GM12878 (cell line): ENCODE measurements at regions not wholly inside any gene's neighbourhood (a gene's known extent, or its start where the extent isn't known, plus 50 kb on each side); places are given as distances from the start of the nearest gene placed in this dataset.

Source experiments
- ATAC-seq: fragments of 200-7000 bp; cut with Tn5 transposase; 3 replicates; pipeline ENCODE4 v1.9.1; 2020; ENCODE audit warnings: mild to moderate bottlenecking, moderate library complexity
- BruUV-seq: library from RNA; stranded (reverse); fragments of 400-500 nt; replicated peaks from 2 replicates; lab custom pipeline; 2021; lab: Mats Ljungman, UMichigan
- CTCF ChIA-PET: fragments of 300-600 bp; sonication (Branson Sonifier 250); formaldehyde crosslinking; extraction: SDS; loops from one replicate; lab custom pipeline; 2021; ENCODE audit warnings: inconsistent platforms; lab: Yijun Ruan, JAX
- POLR2A ChIA-PET: fragments of 350-600 bp; formaldehyde crosslinking; extraction: SDS; loops from one replicate; lab custom pipeline; 2021; ENCODE audit warnings: inconsistent platforms; lab: Charles Lee
- RAD21 ChIA-PET: fragments of 300-600 bp; sonication (Branson Sonifier 250); formaldehyde crosslinking; loops from one replicate; lab custom pipeline; 2023; ENCODE audit warnings: antibody characterized with exemption; ENCODE audit not compliant: unreplicated experiment; lab: Charles Lee
- SMC1A ChIA-PET: fragments of 300-600 bp; sonication (Branson Sonifier 250); formaldehyde crosslinking; loops from one replicate; lab custom pipeline; 2023; ENCODE audit not compliant: unreplicated experiment, uncharacterized antibody; lab: Charles Lee
- DNase-seq: peaks from one replicate; pipeline ENCODE4 v3.0.0-alpha.2; 2011; ENCODE audit warnings: low read depth, low spot score
- FAIRE-seq: peaks from 3 replicates; lab custom pipeline; 2011; peaks lifted over from hg19 to GRCh38; lab: Jason Lieb, UNC
- H2AFZ ChIP-seq: 2 replicates; pipeline ENCODE4 v1.6.0; 2011; ENCODE audit warnings: low read depth, low read length, control low read depth; ENCODE audit not compliant: control insufficient read depth
- H3K27ac ChIP-seq: 2 replicates; pipeline ENCODE4 v1.5.1; 2011; ENCODE audit warnings: control low read depth; ENCODE audit not compliant: control insufficient read depth, insufficient read depth
- H3K27me3 ChIP-seq, 2 experiments: replicated peaks in 1 of 2; 2 replicates each; pipeline versions ENCODE4 v1.6.0 to v1.6.1; 2011; ENCODE audit warnings: low read length in 1 of 2; ENCODE audit not compliant: control insufficient read depth in 2 of 2, insufficient read depth in 2 of 2
- H3K36me3 ChIP-seq, 2 experiments: 2 replicates each; pipeline ENCODE4 v1.5.1; 2011; ENCODE audit warnings: low read length in 1 of 2; ENCODE audit not compliant: control insufficient read depth in 2 of 2, insufficient read depth in 2 of 2
- H3K4me1 ChIP-seq: 2 replicates; pipeline ENCODE4 v1.6.1; 2011; ENCODE audit warnings: mild to moderate bottlenecking, low read length, moderate library complexity, mixed read lengths; ENCODE audit not compliant: control insufficient read depth, insufficient read depth
- H3K4me2 ChIP-seq: 2 replicates; pipeline ENCODE4 v1.6.0; 2011; ENCODE audit warnings: control low read depth; ENCODE audit not compliant: control insufficient read depth, insufficient read depth
- H3K4me3 ChIP-seq: fragments of 200-600 bp; sonication (generic); 2 replicates; pipeline ENCODE4 v1.5.1; 2016
- H3K79me2 ChIP-seq: 2 replicates; pipeline ENCODE4 v1.6.0; 2011; ENCODE audit warnings: low read length; ENCODE audit not compliant: control insufficient read depth, insufficient read depth
- H3K9ac ChIP-seq: 2 replicates; pipeline ENCODE4 v1.8.0; 2011; ENCODE audit warnings: low read length, control low read depth, mixed read lengths; ENCODE audit not compliant: control insufficient read depth, insufficient read depth
- H3K9me3 ChIP-seq: replicated peaks from 3 replicates; pipeline ENCODE4 v1.5.1; 2011; ENCODE audit warnings: mild to moderate bottlenecking, low read length; ENCODE audit not compliant: control insufficient read depth, insufficient read depth
- H4K20me1 ChIP-seq: 2 replicates; pipeline ENCODE4 v1.6.0; 2011; ENCODE audit not compliant: control insufficient read depth, insufficient read depth
- ATF3 ChIP-seq: IDR thresholded peaks from 2 replicates; pipeline ENCODE4 v1.6.1; 2011; ENCODE audit warnings: low read depth, mild to moderate bottlenecking, low read length, moderate library complexity, borderline replicate concordance; ENCODE audit errors: extremely low read depth
- BCL11A ChIP-seq: IDR thresholded peaks from 2 replicates; pipeline ENCODE4 v1.6.1; 2011; ENCODE audit warnings: low read depth, low read length
- CEBPB ChIP-seq, 2 experiments: fragments of 150-350 bp in 1 of 2; IDR thresholded peaks; 2 replicates each; pipeline ENCODE4 v1.6.1; 2012 to 2014; ENCODE audit warnings: low read depth in 2 of 2, low read length in 2 of 2, borderline replicate concordance in 1 of 2, inconsistent platforms in 1 of 2
- DPF2 ChIP-seq: fragments of 450-650 bp; IDR thresholded peaks from 2 replicates; pipeline ENCODE4 v1.6.1; 2017; ENCODE audit warnings: mild to moderate bottlenecking
- HCFC1 ChIP-seq: fragments of 150-350 bp; IDR thresholded peaks from 2 replicates; pipeline ENCODE4 v1.6.1; 2014; ENCODE audit warnings: low read length
- NBN ChIP-seq: fragments of 450-650 bp; IDR thresholded peaks from 2 replicates; pipeline ENCODE4 v1.6.1; 2016
- NFYB ChIP-seq: IDR thresholded peaks from 2 replicates; pipeline ENCODE4 v1.6.1; 2011; ENCODE audit warnings: low read depth, mild to moderate bottlenecking, low read length, improper control_type of control experiment, moderate library complexity; ENCODE audit not compliant: insufficient read depth
- PML ChIP-seq: IDR thresholded peaks from 2 replicates; pipeline ENCODE4 v1.6.1; 2012; ENCODE audit warnings: low read length, inconsistent platforms
- RELA ChIP-seq: fragments of 450-650 bp; IDR thresholded peaks from 2 replicates; pipeline ENCODE4 v1.8.0; 2014; ENCODE audit warnings: borderline replicate concordance; ENCODE audit not compliant: partially characterized antibody
- RFX5 ChIP-seq: IDR thresholded peaks from 2 replicates; pipeline ENCODE4 v1.6.1; 2011; ENCODE audit warnings: low read depth, low read length, improper control_type of control experiment
- STAT1 ChIP-seq: fragments of 450-650 bp; conservative IDR thresholded peaks from 2 replicates; pipeline ENCODE4 v1.6.1; 2014; ENCODE audit warnings: antibody characterized with exemption, mild to moderate bottlenecking
- WGBS: methylation state at CpG from one replicate; pipeline ENCODE4 v1.1.6; 2016; ENCODE audit warnings: low lambda C conversion rate; ENCODE audit not compliant: insufficient replicate concordance, insufficient coverage; ENCODE audit errors: missing lambda C conversion rate; 5-methylcytosine and 5-hydroxymethylcytosine counted together
- in situ Hi-C: fragments of 300-500 bp; cut with MboI; formaldehyde crosslinking; loops from 9 replicates; pipeline ENCODE4 v1.14.3; 2018; ENCODE audit warnings: mixed read lengths
- intact Hi-C: fragments of 100-400 bp; cut with micrococcal nuclease; formaldehyde crosslinking; loops from one replicate; pipeline ENCODE4 v1.14.2; 2022; ENCODE audit not compliant: unreplicated experiment
- TF ChIP-seq, protein P1 (sequence below): fragments of 450-650 bp; IDR thresholded peaks from 2 replicates; pipeline ENCODE4 v1.6.1; 2014; ENCODE audit warnings: mild to moderate bottlenecking
- TF ChIP-seq, protein P2 (sequence below): fragments of 450-650 bp; IDR thresholded peaks from 2 replicates; pipeline ENCODE4 v1.6.1; 2017; ENCODE audit warnings: borderline replicate concordance

DNA sequence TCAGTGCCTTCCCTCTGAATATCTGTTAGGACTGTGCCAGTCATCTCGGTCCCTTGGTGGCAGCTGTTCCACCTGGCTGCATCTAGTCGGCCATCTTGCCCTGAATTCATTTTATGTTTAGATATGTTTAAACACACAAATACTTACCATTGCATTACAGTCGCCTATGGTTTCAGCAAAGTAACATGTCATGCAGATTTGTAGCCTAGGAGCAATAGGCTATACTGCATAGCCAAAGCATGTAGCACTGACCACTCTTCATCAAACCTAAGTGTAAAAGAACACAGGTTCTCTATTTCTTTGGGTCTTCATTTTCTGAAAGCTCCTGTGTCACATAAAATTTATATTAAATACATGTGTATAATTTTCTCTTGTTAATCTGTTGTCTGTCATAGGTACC lies 118.9 kb upstream of the THSD7A start (continued):
- TF ChIP-seq PML, result no peak
- TF ChIP-seq, all 136 proteins: peak for 0

DNA sequence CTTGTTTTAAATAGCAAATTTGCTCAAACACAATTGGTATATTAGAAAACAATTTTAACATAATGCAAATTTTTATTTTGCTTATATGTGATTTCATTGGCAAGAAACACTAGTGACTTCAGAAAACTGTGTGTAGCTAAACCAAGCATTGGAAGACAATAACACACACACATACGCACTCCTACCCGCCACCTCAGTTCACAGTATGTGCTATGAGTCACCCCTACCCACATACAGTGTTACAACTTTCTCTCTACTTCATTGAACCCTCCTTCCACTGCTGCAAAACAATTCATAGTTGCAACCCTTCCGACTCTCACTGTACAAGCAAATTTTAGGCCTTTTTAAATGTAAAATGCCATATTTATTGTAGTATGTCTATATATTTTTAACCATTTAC lies 119.9 kb upstream of the THSD7A start:
- in situ Hi-C loops, result no loop called here
- FAIRE-seq (no peak), ATAC-seq (peak; percentile 71), DNase-seq (no peak)
- Histone ChIP-seq H3K27ac (no peak overlapping the region), H3K4me3 (no peak overlapping the region), H3K36me3 (no peaks in the 10 kb centered on the region), H3K4me1 (no peaks in the 10 kb centered on the region), H3K79me2 (no peaks in the 10 kb centered on the region), H3K9me3 (no peaks in the 10 kb centered on the region), H3K27me3 (no peaks in the 10 kb centered on the region), H3K4me2 (no peak overlapping the region), H3K9ac (no peak overlapping the region), H2AFZ (no peak overlapping the region), H4K20me1 (no peaks in the 10 kb centered on the region)
- BruUV-seq, result no TSS peak
- ChIA-PET CTCF (no interaction called here), RAD21 (no interaction called here), POLR2A (no interaction called here), SMC1A (no interaction called here)
- WGBS, result 42% methylated on average over 3 of the region's 3 CpGs
- TF ChIP-seq NBN, result no peak
- no peak for TF ChIP-seq NFYB
- TF ChIP-seq, protein P1, sequence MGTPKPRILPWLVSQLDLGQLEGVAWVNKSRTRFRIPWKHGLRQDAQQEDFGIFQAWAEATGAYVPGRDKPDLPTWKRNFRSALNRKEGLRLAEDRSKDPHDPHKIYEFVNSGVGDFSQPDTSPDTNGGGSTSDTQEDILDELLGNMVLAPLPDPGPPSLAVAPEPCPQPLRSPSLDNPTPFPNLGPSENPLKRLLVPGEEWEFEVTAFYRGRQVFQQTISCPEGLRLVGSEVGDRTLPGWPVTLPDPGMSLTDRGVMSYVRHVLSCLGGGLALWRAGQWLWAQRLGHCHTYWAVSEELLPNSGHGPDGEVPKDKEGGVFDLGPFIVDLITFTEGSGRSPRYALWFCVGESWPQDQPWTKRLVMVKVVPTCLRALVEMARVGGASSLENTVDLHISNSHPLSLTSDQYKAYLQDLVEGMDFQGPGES, result no peak
- intact Hi-C loops, result no loop called here

- ChIA-PET POLR2A (no interaction called here), SMC1A (no interaction called here), RAD21 (no interaction called here), CTCF (no interaction called here)
- 0% methylated on average over 2 of the region's 2 CpGs for WGBS
- Histone ChIP-seq H2AFZ (no peak overlapping the region), H4K20me1 (no peaks in the 10 kb centered on the region), H3K79me2 (no peaks in the 10 kb centered on the region), H3K4me2 (no peak overlapping the region), H3K9me3 (no peaks in the 10 kb centered on the region), H3K4me3 (no peak overlapping the region), H3K36me3 (no peaks in the 10 kb centered on the region), H3K27me3 (no peaks in the 10 kb centered on the region), H3K27ac (no peak overlapping the region), H3K9ac (no peak overlapping the region), H3K4me1 (no peaks in the 10 kb centered on the region)
- intact Hi-C loops, result no loop called here
- FAIRE-seq (no peak), ATAC-seq (no peak), DNase-seq (no peak)
- BruUV-seq, result no TSS peak
- in situ Hi-C loops, result no loop called here
- TF ChIP-seq HCFC1 (no peak), DPF2 (no peak), STAT1 (no peak), BCL11A (no peak), CEBPB (IDR thresholded peaks at IDR 0.05; ENCODE audit: borderline replicate concordance in 1 of 2, low read depth in 2 of 2, low read length in 2 of 2) (no peak), RFX5 (no peak), ATF3 (no peak), RELA (no peak)
- TF ChIP-seq, protein P2, sequence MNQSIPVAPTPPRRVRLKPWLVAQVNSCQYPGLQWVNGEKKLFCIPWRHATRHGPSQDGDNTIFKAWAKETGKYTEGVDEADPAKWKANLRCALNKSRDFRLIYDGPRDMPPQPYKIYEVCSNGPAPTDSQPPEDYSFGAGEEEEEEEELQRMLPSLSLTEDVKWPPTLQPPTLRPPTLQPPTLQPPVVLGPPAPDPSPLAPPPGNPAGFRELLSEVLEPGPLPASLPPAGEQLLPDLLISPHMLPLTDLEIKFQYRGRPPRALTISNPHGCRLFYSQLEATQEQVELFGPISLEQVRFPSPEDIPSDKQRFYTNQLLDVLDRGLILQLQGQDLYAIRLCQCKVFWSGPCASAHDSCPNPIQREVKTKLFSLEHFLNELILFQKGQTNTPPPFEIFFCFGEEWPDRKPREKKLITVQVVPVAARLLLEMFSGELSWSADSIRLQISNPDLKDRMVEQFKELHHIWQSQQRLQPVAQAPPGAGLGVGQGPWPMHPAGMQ, result no peak
Measured at GRCh38 chr7:11952972-11953371, 121.0 kb upstream of the THSD7A start.
